D341Med (cell line): ENCODE measurements at regions not wholly inside any gene's neighbourhood (a gene's known extent, or its start where the extent isn't known, plus 50 kb on each side); places are given as distances from the start of the nearest gene placed in this dataset.
A peak's percentile ranks its signal among the peaks of the same experiment; 100 is the strongest.
"Not testable (repeated sequence)": the region's sequence is repeated elsewhere in the genome, so short reads cannot be mapped to it uniquely, and the experiment has no call there.

Experiments
- DNase-seq: peaks from one replicate; pipeline ENCODE4 v3.0.0; 2012; ENCODE audit warnings: low spot score

GRCh38 chrX:28189011-28189410, 207.8 kb upstream of the DCAF8L1 start:
- no peak for DNase-seq

- DNase-seq = no peak
These were observed 207.3 kb upstream of the DCAF8L1 start for GRCh38 chrX:28188526-28188925.

GRCh38 chrX:28180096-28180495, 198.8 kb upstream of the DCAF8L1 start:
- no peak for DNase-seq

- DNase-seq = no peak
These were observed 197.0 kb upstream of the DCAF8L1 start for GRCh38 chrX:28178206-28178605.

GRCh38 chrX:28177202-28177601, 196.0 kb upstream of the DCAF8L1 start:
- peak; percentile 28 for DNase-seq

GRCh38 chrX:28170713-28171112, 189.5 kb upstream of the DCAF8L1 start:
- no peak for DNase-seq

- DNase-seq = no peak
These were observed 176.9 kb upstream of the DCAF8L1 start for GRCh38 chrX:28158019-28158777.

- DNase-seq = not testable (repeated sequence)
These were observed 171.0 kb upstream of the DCAF8L1 start for GRCh38 chrX:28152263-28152662.

- DNase-seq = no peak
These were observed 154.3 kb upstream of the DCAF8L1 start for GRCh38 chrX:28135378-28136047.

GRCh38 chrX:28133763-28134162, 152.5 kb upstream of the DCAF8L1 start:
- DNase-seq = no peak

- no peak for DNase-seq
These were observed 146.4 kb upstream of the DCAF8L1 start for GRCh38 chrX:28127662-28128061.

- no peak for DNase-seq
These were observed 145.6 kb upstream of the DCAF8L1 start for GRCh38 chrX:28126886-28127285.

- DNase-seq = no peak
These were observed 143.2 kb upstream of the DCAF8L1 start for GRCh38 chrX:28124416-28124815.

GRCh38 chrX:28120580-28121245, 139.5 kb upstream of the DCAF8L1 start:
- not testable (repeated sequence) for DNase-seq

GRCh38 chrX:28120072-28120471, 138.8 kb upstream of the DCAF8L1 start:
- DNase-seq = no peak

- DNase-seq = no peak
These were observed 127.1 kb upstream of the DCAF8L1 start for GRCh38 chrX:28108186-28108945.

- no peak for DNase-seq
These were observed 117.9 kb upstream of the DCAF8L1 start for GRCh38 chrX:28099166-28099565.

- no peak for DNase-seq
These were observed 104.4 kb upstream of the DCAF8L1 start for GRCh38 chrX:28085653-28086052.

- no peak for DNase-seq
These were observed 77.7 kb upstream of the DCAF8L1 start for GRCh38 chrX:28058901-28059300.

- no peak for DNase-seq
These were observed 61.7 kb upstream of the DCAF8L1 start for GRCh38 chrX:28042826-28043564.

GRCh38 chrX:28042260-28042659, 61.0 kb upstream of the DCAF8L1 start:
- no peak for DNase-seq

GRCh38 chrX:28039258-28039657, 58.0 kb upstream of the DCAF8L1 start:
- no peak for DNase-seq
